HG02943 (cell line): ENCODE measurements at regions not wholly inside any gene's neighbourhood (a gene's known extent, or its start where the extent isn't known, plus 50 kb on each side); places are given as distances from the start of the nearest gene placed in this dataset.

Source experiments
- ATAC-seq: cut with Tn5 transposase; IDR thresholded peaks from one replicate; pipeline ENCODE4 v1.9.1; 2021; ENCODE audit warnings: mild to moderate bottlenecking, low read depth, moderate library complexity; ENCODE audit not compliant: unreplicated experiment

DNA sequence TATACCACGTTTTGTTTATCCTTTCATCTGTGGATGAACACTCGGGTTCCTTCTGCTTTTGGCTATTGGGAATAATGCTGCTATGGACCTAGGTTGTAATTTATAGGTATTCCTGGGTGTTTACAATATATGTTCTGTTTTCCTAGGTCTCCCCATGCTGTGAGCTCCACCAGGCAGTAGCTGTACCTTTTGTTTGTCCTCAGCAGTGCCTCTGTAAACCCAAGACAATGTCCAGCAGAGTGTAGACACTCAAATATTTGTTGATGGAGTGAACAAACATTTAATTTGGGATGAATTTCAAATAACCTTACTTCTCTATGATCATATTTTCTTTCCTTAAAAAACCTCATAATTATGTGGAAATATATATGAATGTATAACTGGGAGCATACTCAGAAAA, 259.5 kb upstream of the BOD1L1 start:
- no peak for ATAC-seq

DNA sequence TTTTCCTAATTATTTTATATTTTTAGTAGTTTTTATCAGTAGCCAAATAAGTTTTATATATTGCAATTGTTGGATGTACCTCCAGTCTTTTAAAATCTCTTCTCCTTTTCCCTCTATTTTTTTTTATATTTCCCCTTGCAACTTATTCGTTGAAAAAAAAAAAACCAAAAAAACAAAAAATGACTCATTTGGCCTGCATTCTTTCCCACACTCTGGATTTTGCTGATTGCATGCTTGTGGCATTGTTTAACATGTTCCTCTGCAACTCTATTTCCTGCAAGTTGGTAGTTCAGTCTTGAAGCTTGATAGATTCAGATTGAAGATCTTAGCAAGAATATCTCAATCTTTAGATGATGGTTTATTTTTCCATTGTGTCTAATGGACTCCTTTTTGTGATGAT, 260.6 kb upstream of the BOD1L1 start:
- no peak for ATAC-seq

DNA sequence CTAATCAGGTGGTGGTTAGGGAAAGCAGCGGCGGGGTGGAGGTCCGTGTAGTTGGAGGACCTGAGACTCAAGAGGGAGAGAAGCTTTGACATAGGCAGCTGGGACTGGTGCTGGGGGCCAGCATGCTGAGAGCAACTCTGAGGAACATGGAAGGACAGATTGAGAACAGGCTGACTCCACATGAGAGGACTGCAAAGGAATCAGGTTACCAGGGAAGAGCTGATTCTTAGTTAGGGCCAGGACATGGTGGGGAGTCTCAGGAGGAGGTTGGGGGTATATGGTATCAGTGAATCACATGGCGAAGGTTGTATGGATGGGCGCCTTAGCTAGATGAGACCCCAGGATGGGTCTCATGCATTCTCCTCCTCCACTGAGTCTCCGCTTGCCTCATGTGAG, 264.0 kb upstream of the BOD1L1 start:
- ATAC-seq, result no peak

DNA sequence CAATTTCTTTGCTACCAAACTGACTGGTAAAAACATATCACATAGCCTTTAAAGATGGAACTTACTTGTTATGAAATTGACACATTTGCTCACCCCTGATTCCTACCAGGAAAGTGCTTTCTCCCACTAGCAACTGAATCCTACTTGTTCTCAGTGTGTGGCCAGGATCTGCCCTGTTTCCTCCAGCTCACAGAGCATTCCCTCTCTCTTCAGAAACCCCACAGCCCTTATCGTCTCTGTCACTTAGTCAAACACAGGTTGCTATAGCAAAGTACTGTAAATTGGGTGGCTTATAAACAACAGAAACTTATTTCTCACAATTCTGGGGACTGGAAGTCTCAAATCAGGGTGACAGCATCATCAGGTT, 265.2 kb upstream of the BOD1L1 start:
- ATAC-seq, result no peak

DNA sequence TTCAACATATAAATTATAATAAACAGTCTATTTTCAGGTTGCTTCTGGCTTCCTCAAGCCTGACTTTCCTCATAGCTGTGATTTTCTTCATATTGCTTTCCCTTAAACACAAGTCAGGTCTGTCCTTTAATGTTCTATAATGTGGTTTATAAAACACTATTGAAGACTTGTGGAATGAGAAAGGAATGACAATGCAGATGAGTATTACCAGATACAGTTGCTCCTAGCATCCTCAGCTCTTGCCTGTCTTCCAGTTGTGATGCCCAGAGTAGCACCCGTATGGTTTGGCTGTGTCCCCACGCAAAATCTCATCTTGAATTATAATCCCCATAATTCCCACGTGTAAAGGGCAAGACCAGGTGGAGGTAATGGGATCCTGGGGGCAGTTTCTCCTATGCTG, 265.7 kb upstream of the BOD1L1 start:
- ATAC-seq, result no peak

DNA sequence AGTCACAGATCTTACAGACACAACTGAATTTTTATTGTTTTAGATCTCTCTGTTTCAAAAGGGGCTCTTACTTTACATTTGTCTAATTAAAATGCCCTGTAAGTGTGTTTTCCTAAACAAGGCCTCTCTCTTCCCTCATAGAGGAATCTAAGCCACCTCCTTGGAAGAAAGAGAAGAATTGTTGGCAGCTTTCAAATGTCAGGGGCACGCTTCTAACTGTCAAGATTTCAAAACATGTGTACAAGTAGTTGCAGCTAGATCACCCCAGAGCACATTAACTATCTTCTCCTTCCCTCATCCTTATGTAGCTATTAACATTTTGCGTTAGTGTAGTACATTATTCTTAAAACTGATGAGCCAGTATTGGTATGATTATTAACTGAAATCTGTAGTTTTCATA, 266.5 kb upstream of the BOD1L1 start:
- ATAC-seq, result no peak

DNA sequence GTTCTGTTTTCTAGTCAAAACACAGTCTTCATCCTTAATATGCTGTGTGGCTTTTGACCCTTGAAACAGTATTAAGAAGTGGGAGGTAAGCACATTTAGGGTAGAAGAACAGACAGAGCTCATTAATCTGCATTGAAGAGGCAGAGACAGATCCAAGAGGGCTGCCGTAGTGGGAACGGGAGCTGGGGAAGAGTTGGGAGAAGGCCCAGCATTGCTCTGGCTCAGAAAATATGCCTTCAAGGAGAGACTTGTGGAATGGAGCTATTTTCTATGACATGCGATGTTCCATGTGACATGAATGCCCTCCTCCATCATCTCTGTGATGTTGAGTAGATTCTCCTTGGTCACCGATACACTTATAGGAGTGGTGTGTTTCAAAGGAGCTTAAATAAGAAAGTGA, 273.3 kb upstream of the BOD1L1 start:
- no peak for ATAC-seq

DNA sequence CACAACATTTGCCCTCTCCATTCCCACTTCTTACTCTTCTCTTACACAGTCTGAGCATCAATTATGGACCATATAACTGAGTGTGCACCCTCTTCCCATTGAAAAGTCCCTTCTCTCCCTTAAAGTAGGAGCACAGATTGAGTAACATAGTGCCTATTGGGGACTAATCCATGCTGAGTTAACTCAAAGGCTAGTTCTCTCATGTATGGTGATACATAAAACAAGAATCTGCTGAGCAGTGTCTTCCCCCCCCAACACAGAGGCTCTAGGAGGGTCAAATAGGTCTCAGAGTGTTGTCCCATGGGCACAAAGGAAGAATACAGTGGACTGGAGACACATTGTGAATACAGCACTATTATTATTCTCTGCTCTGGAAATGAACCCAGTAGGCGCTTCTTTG, 274.6 kb upstream of the BOD1L1 start:
- ATAC-seq, result no peak

DNA sequence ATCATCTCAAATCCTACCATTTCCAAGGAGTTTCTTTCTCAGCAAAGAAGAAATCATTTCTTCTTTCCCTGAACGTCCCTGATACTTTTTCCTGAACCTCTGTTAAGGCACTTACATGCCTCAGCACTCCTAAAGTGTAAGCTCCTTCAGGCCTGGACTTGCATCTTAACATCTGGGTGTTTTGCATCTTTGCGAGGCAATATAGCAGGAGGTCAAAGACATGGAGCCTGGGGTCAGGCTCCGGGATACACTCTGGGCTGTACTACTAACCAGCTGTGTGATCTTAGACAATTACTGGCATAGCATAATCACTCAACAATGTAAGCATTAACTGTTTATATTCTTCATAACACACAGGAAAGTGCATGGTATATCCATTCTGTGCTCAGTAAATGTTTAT, 275.5 kb upstream of the BOD1L1 start:
- no peak for ATAC-seq

DNA sequence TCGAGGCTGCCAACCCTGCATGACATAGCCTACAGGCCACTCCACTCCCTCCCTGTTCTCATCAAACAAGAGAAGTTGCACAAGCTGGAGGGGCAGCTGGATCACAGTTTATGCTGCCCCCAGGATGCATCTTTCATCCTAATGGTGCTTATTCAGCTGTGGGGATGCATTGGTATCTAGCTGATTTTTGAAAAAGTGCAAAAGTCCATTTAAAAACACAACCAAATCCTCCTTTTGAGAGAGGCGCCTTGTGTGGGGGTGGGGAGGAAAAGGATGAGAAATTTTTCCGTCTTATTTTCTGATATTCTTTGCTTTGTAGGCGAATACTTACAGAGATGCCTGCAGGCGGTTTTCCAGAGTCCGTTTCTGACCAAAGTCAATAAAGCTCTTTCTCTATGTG, 276.4 kb upstream of the BOD1L1 start:
- no peak for ATAC-seq

DNA sequence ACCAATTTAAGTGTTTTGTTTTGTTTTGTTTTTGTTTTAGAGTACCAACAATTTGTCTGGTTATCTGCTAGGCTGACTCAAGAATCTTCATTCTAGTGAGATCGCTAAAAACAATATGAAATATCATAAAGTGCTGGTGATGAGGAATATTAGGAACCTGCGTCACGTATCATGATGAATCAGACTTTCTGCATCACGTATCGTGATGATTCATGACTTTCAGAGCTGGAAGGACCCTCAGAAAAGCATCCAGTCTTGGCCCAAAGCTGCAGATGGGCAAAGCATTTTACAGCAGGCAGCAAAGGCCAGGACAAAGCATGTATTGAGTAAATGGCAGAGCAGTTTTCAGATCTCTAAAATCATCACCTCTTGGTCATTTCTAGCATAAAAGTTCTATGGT, 278.0 kb upstream of the BOD1L1 start:
- no peak for ATAC-seq

DNA sequence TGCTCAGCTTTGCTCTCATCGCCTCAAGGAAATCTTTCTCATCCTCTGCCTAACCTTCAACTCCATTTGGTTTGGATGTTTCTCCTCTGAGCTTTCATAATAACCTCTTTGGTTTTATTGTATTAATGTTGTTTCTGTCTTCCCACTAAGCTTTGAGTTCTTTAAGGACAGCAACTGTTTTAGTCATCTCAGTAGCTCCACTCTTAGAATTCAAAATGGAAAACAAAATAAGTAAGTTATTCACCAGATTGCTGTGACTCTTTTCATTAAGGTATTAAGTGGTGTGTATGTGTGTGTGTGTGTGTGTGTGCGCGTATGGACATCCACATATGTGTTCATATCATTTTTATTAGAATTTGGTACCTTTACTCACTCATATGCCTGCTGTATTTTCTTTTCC, 279.2 kb upstream of the BOD1L1 start:
- no peak for ATAC-seq

DNA sequence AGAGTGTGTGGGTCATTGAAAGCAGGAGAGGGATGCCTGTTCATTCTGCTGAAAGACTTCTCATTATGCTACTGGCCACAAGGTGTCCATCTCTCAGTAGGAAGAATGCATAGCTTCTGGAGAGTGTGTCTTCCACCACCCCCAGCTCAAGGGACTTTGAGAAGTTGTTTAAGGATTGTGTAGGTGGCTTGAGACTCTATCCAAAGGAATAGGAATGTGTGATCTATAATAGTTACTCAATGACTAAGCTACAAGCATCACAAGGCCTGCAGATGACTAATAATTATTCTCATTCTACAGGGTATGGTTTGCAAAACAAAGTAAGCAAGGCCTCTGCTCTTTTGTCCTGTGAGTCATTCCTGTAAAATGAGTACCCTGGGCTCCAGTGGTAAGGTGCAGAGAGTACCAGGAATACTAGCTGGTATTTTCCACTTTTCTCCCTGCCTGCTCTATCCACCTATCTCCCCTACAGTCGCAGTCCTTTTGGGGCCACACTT, 279.8 kb upstream of the BOD1L1 start:
- ATAC-seq, result no peak

DNA sequence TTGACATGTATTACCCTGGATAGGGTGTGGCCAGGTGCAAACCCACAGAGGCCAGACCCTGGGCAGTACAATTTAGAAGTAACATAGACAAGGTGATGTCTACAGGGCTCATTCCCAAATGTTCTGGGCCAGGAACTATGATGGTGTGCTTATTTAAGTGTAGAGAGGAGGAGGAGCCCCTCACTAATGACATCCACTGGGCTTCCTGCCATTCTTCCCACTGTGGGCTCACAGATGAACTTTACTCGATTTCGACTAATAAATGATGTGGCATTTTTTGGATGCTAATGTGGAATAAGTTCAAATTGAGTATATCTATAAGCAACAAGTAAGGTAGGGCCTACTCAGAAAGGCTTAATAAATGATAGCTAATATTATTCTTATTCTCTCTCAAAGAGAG, 280.9 kb upstream of the BOD1L1 start:
- no peak for ATAC-seq

DNA sequence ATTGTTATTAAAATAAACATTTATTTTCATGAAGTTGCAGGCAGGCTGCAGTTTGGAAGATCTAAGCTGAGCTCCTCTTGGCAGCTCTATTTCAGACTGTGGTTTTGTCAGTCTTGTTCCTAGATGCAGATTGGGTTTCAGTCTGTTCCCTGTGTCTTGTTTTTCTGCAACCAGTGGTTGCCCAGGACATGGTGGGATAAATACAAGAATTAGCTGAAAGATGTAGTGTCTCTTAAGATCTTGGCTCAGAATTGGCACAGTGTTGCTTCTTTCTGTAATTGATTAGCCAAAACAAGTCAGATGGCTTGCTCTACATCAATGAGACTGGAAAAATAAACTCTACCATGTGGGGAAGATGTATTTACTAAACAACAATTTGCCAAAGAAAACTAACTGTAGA, 283.0 kb upstream of the BOD1L1 start:
- ATAC-seq, result no peak

DNA sequence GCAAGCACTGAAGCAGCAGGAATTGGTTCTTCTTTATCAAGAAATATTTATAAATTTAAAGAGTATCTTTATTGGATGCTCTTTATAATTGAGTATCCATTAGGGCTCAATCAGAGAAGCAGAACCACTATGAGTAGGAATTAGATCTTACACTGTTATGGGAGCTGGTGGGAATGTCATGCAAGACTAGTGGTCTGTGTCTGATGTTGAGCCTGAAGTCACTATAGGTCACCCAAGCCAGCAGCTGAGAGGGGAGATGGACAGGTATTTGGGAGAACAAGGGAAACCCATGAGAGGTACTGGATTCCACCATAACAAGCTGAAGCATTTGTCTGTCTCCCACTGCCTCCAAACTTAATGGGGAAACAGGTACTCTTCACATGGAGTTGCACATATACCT, 283.7 kb upstream of the BOD1L1 start:
- ATAC-seq, result no peak

DNA sequence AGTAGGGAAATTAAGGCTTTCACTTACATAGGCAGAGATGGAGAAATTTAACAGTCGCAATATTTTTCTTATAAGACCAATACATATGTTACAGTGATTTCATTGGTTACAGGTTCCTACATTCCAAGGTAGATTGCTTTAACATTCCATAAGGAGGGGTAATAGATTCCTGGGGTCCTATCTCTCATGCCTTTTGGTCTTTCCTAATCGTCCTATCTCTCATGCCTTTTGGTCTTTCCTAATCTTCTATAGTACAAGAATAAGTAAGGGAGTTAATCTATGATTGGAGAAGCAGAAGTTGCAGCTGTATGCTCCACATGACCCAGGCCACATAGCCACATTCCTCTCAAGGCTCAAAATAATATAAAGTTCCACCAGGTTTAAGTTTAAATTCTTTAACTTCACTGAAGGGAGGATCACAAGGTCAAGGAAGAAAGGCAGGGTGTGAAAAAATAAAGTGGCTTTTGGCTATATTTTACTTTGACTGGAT, 285.0 kb upstream of the BOD1L1 start:
- ATAC-seq, result no peak

DNA sequence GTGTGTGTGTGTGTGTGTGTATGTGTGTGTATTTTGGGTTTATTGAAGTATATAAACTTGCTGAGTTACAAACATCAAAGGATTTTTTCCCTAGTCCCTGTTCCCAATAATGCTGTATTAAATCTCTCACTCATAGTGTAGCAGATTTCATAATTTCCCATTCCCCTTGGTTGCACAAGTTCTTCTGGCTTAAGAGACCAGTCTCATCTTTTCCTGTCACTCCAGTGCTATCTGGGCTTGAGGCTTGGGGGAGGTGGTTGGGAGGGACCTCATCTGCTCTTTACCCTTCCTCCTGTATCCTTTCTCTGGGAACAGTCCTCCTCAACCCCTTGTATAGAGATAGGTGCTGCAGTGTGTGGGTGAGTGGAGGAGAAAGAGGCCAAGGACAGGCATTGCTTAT, 285.4 kb upstream of the BOD1L1 start:
- no peak for ATAC-seq

DNA sequence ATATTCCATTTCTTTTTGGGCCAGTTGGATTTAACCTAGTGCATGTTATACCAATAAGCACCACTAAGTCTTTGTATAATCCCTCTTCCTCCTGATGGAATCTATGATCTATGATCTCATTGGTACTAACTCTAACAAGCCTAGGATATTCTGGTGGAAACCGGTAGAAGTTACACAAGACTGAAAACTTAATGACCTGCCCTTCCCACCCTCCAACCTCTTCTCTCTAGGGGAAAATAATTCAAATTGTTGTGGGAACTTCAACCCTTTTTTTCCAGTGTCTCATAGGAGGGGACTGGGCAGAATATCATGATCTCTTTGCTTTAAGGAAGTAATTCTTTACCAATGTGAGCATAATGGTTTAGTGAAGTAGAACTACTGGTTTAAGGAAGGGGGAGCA, 289.5 kb upstream of the BOD1L1 start:
- ATAC-seq, result no peak

DNA sequence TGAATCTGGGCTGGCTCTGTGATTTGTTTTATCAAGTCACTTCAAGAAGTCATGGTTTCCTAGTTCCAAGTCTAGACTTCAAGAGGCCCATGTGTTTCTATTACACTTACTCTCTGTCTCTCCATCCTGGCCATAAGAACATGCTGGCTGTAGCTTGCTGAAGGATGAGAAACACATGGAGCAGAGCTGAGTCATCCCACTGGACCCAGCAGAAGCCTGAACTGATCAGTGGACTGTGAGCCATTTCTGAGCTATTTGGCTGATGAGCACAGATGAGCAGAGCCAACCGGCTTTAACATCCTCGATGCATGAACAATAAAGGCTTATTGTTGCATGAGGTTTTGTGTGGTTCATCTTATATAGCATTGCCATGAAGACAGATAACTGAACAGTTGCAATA, 290.6 kb upstream of the BOD1L1 start:
- no peak for ATAC-seq

DNA sequence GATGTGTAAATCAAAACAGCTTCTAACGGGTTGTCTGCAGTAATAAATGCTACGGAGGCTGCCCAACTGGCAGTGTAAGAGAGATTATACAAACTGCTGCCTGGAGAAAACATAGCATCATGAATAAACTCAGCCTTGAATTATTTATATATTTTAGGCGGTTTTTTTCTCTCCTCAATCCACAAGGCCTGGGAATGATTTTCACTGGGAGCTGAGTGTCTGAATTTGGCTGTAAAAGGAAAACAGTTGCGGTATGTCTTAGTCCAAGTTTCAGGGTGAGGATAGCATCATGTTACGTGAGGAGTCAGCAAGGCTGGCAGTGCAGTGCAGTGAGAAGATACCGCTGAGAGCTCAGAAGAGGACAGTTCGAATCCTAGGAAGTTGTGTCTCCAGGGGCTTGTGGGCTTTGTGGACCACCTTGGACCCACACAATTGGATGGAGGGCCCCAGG, 291.5 kb upstream of the BOD1L1 start:
- ATAC-seq, result no peak

DNA sequence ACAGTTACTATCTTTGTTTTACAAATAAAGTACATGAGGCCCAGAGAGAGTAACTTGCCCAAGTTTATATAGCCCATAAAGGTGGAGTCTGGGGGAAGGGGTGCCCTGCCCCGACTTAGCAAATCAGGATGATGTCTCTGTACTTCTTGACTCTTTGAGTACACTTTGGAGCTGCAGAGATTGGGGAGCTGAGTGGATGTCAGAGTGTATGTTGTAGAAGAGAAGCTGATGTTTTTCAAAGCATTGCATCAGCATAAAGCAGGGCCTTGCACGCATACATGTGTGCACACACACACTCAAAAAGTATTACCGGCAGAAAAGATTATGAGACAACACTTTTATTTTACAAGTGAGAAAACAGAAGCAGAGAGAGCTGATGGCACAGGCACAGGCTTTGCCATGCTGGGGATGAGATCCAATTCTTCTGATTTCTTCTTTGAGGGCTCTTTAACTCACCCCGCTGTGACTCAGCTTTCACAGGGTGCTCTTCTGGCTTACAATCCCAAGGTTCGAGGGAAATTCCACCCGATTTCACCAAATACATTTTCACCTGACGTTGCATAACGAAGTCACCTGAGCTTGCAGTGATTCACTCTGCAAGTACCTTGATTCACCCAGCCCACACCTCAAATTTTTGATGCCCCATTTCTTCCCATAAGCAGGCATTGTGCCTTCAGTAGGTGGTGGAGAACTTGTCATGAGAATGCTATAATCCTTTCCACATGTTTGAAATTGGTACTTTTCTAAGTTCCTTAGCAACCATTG, 292.8 kb upstream of the BOD1L1 start:
- ATAC-seq, result no peak

DNA sequence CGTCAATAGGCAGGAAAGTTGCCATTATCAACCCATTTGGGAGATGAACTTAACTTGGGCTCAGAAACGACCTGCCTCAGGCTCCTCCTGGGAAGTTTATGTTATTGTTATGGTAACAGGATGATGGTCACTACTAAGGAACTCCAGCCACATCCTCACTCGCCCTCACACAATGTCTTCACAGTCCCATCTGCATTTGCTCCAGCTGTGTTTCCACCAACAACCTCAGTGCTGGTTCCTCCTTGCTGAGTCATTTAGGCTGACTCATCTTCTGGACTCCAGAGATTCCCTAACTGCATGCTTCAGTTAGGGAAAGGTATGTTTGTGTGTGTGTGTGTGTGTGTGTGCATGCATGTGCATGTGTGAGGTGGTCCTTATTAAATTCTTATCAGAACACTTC, 293.4 kb upstream of the BOD1L1 start:
- no peak for ATAC-seq
